SKM-1 treated with dmso at 0.1 percent for 144 hours (cell line): ENCODE measurements at regions not wholly inside any gene's neighbourhood (a gene's known extent, or its start where the extent isn't known, plus 50 kb on each side); places are given as distances from the start of the nearest gene placed in this dataset.
A peak's percentile ranks its signal among the peaks of the same experiment; 100 is the strongest.
"Not testable (repeated sequence)": the region's sequence is repeated elsewhere in the genome, so short reads cannot be mapped to it uniquely, and the experiment has no call there.

Experiments
- DNase-seq: peaks from one replicate; lab custom pipeline; 2025; ENCODE audit not compliant: unreplicated experiment; lab: John Stamatoyannopoulos, UW

- no peak for DNase-seq
Measured at GRCh38 chr4:31687717-31688342, 967.7 kb downstream of the PCDH7 start.

GRCh38 chr4:31692399-31692940, 972.3 kb downstream of the PCDH7 start:
- no peak for DNase-seq

GRCh38 chr4:31701256-31701655, 981.1 kb downstream of the PCDH7 start:
- no peak for DNase-seq

- no peak for DNase-seq
Measured at GRCh38 chr4:31702326-31702725, 982.2 kb downstream of the PCDH7 start.

- DNase-seq, result no peak
Measured at GRCh38 chr4:31714238-31714637, 994.1 kb downstream of the PCDH7 start.

- DNase-seq, result no peak
Measured at GRCh38 chr4:31715302-31715701, 995.1 kb downstream of the PCDH7 start.

GRCh38 chr4:31727030-31727429, 1006.9 kb downstream of the PCDH7 start:
- DNase-seq, result no peak

GRCh38 chr4:31735004-31735403, 1014.8 kb downstream of the PCDH7 start:
- DNase-seq, result no peak

- peak; percentile 81 for DNase-seq
Measured at GRCh38 chr4:31737419-31737818, 1017.2 kb downstream of the PCDH7 start.

- DNase-seq, result no peak
Measured at GRCh38 chr4:31741326-31741725, 1021.2 kb downstream of the PCDH7 start.

- no peak for DNase-seq
Measured at GRCh38 chr4:31748382-31748781, 1028.2 kb downstream of the PCDH7 start.

GRCh38 chr4:31750581-31750980, 1030.4 kb downstream of the PCDH7 start:
- DNase-seq, result not testable (repeated sequence)

GRCh38 chr4:31755751-31756150, 1035.6 kb downstream of the PCDH7 start:
- no peak for DNase-seq

- DNase-seq, result no peak
Measured at GRCh38 chr4:31768756-31769155, 1048.6 kb downstream of the PCDH7 start.

GRCh38 chr4:31783311-31783710, 1063.1 kb downstream of the PCDH7 start:
- DNase-seq, result no peak

GRCh38 chr4:31784558-31784957, 1064.4 kb downstream of the PCDH7 start:
- peak; percentile 31 for DNase-seq

GRCh38 chr4:31787701-31788100, 1067.5 kb downstream of the PCDH7 start:
- no peak for DNase-seq

GRCh38 chr4:31788676-31789075, 1068.5 kb downstream of the PCDH7 start:
- DNase-seq, result no peak

- DNase-seq, result no peak
Measured at GRCh38 chr4:31791666-31792065, 1071.5 kb downstream of the PCDH7 start.

GRCh38 chr4:31793907-31794306, 1073.7 kb downstream of the PCDH7 start:
- DNase-seq, result no peak

- DNase-seq, result not testable (repeated sequence)
Measured at GRCh38 chr4:31797052-31797451, 1076.9 kb downstream of the PCDH7 start.

GRCh38 chr4:31803526-31804195, 1083.5 kb downstream of the PCDH7 start:
- DNase-seq, result no peak

- DNase-seq, result no peak
Measured at GRCh38 chr4:31807036-31807435, 1086.9 kb downstream of the PCDH7 start.
